HEK293T (cell line): ENCODE measurements at regions not wholly inside any gene's neighbourhood (a gene's known extent, or its start where the extent isn't known, plus 50 kb on each side); places are given as distances from the start of the nearest gene placed in this dataset.
"Not testable (repeated sequence)": the region's sequence is repeated elsewhere in the genome, so short reads cannot be mapped to it uniquely, and the experiment has no call there.

Experiments
- CTCF ChIA-PET: fragments of 350-600 bp; formaldehyde crosslinking; extraction: SDS; loops from one replicate; lab custom pipeline; 2021; ENCODE audit warnings: antibody characterized with exemption, inconsistent platforms; lab: Yijun Ruan, JAX
- POLR2A ChIA-PET: fragments of 350-600 bp; formaldehyde crosslinking; extraction: SDS; loops from one replicate; lab custom pipeline; 2020; ENCODE audit warnings: antibody characterized with exemption, inconsistent platforms; lab: Yijun Ruan, JAX
- DNase-seq: peaks from one replicate; pipeline ENCODE4 v3.0.0; 2012; ENCODE audit warnings: mixed read lengths; ENCODE audit errors: extremely low spot score
- ARNT ChIP-seq: fragments of 450-650 bp; IDR thresholded peaks from 2 replicates; pipeline ENCODE4 v1.6.1; 2017; ENCODE audit warnings: mild to moderate bottlenecking
- BHLHE40 ChIP-seq: fragments of 450-650 bp; IDR thresholded peaks from 2 replicates; pipeline ENCODE4 v1.6.1; 2016; ENCODE audit warnings: mild to moderate bottlenecking, moderate library complexity, borderline replicate concordance
- CTBP1 ChIP-seq: fragments of 450-650 bp; IDR thresholded peaks from 2 replicates; pipeline ENCODE4 v1.6.1; 2016; ENCODE audit warnings: borderline replicate concordance
- ELF4 ChIP-seq: fragments of 450-650 bp; IDR thresholded peaks from 2 replicates; pipeline ENCODE4 v1.6.1; 2017; ENCODE audit warnings: antibody characterized with exemption
- FOXA1 ChIP-seq: fragments of 450-650 bp; IDR thresholded peaks from 2 replicates; pipeline ENCODE4 v1.6.1; 2016; ENCODE audit warnings: mild to moderate bottlenecking
- FOXK2 ChIP-seq: fragments of 450-650 bp; IDR thresholded peaks from 2 replicates; pipeline ENCODE4 v1.6.1; 2016; ENCODE audit warnings: mild to moderate bottlenecking
- FOXM1 ChIP-seq: fragments of 450-650 bp; IDR thresholded peaks from 2 replicates; pipeline ENCODE4 v1.6.1; 2017; ENCODE audit warnings: mild to moderate bottlenecking, borderline replicate concordance
- HDGF ChIP-seq: fragments of 450-650 bp; IDR thresholded peaks from 2 replicates; pipeline ENCODE4 v1.6.1; 2017; ENCODE audit warnings: antibody characterized with exemption, borderline replicate concordance
- L3MBTL2 ChIP-seq: fragments of 450-650 bp; conservative IDR thresholded peaks from 2 replicates; pipeline ENCODE4 v1.6.1; 2016; ENCODE audit warnings: mild to moderate bottlenecking
- LEF1 ChIP-seq: fragments of 450-650 bp; IDR thresholded peaks from 2 replicates; pipeline ENCODE4 v1.6.1; 2017; ENCODE audit warnings: mild to moderate bottlenecking, borderline replicate concordance
- NFRKB ChIP-seq: fragments of 450-650 bp; IDR thresholded peaks from 2 replicates; pipeline ENCODE4 v1.6.1; 2016; ENCODE audit warnings: mild to moderate bottlenecking, moderate library complexity
- SP1 ChIP-seq: fragments of 450-650 bp; IDR thresholded peaks from 2 replicates; pipeline ENCODE4 v1.6.1; 2017
- SUZ12 ChIP-seq: fragments of 450-650 bp; IDR thresholded peaks from 2 replicates; pipeline ENCODE4 v1.6.1; 2016; ENCODE audit warnings: mild to moderate bottlenecking
- TARDBP ChIP-seq: fragments of 450-650 bp; IDR thresholded peaks from 2 replicates; pipeline ENCODE4 v1.6.1; 2016
- ZNF384 ChIP-seq: fragments of 450-650 bp; IDR thresholded peaks from 2 replicates; pipeline ENCODE4 v1.6.1; 2016
- TF ChIP-seq, protein P1 (sequence below): fragments of 450-650 bp; IDR thresholded peaks from 2 replicates; pipeline ENCODE4 v1.6.1; 2016

GRCh38 chr10:76618641-76619040 is 1019.0 kb downstream of the KCNMA1 start:
- no peak for TF ChIP-seq FOXA1
- TF ChIP-seq SUZ12: no peak
- TF ChIP-seq TARDBP: no peak
- TF ChIP-seq, protein P1, sequence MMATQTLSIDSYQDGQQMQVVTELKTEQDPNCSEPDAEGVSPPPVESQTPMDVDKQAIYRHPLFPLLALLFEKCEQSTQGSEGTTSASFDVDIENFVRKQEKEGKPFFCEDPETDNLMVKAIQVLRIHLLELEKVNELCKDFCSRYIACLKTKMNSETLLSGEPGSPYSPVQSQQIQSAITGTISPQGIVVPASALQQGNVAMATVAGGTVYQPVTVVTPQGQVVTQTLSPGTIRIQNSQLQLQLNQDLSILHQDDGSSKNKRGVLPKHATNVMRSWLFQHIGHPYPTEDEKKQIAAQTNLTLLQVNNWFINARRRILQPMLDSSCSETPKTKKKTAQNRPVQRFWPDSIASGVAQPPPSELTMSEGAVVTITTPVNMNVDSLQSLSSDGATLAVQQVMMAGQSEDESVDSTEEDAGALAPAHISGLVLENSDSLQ: no peak
- TF ChIP-seq CTBP1: no peak
- TF ChIP-seq LEF1: no peak
- ChIA-PET POLR2A (no interaction called here), CTCF (no interaction called here)
- no peak for DNase-seq

DNA sequence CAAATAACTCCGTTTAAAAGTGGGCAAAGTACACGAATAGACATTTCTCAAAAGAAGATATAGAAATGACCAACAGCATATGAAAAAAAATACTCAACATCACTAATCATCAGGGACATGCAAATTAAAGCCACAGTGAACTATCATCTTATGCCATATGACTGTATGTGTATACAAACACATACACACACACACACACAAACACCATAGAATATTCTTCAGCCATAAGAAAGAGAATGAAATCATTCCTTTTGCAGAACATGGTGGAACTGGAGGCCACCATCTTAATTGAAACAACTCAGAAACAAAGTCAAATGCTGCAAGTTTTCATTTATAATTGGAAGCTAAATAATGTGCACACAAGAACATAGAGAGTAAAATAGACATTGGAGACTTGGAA is 1019.4 kb downstream of the KCNMA1 start:
- DNase-seq: no peak
- ChIA-PET POLR2A (no interaction called here), CTCF (no interaction called here)
- TF ChIP-seq SUZ12: no peak
- no peak for TF ChIP-seq HDGF
- no peak for TF ChIP-seq BHLHE40
- TF ChIP-seq LEF1: no peak
- no peak for TF ChIP-seq ZNF384
- no peak for TF ChIP-seq L3MBTL2
- no peak for TF ChIP-seq SP1
- no peak for TF ChIP-seq ELF4
- no peak for TF ChIP-seq TARDBP
- no peak for TF ChIP-seq FOXK2
- no peak for TF ChIP-seq FOXA1
- no peak for TF ChIP-seq FOXM1
- TF ChIP-seq, protein P1: no peak
- TF ChIP-seq ARNT: no peak
- TF ChIP-seq CTBP1: no peak
- no peak for TF ChIP-seq NFRKB

DNA sequence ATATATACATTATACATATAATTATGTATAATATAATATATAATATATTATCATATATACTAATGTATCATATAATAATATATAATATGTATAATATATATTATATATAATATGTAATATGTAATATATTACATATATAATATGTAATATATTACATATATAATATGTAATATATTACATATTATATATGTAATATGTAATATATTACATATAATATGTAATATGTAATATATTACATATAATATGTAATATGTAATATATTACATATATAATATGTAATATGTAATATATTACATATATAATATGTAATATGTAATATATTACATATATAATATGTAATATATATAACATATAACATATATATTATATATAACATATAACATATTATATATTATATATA is 1020.9 kb downstream of the KCNMA1 start:
- CTCF ChIA-PET: not testable (repeated sequence)

GRCh38 chr10:76615049-76615448 is 1022.6 kb downstream of the KCNMA1 start:
- TF ChIP-seq BHLHE40: no peak
- POLR2A ChIA-PET: no interaction called here
- DNase-seq: no peak
- CTCF ChIA-PET: no interaction called here

More for the DNA sequence above, 1020.9 kb downstream of the KCNMA1 start:
- POLR2A ChIA-PET, DNase-seq: not testable (repeated sequence)
